ENCODE measurements at regions not wholly inside any gene's neighbourhood (a gene's known extent, or its start where the extent isn't known, plus 50 kb on each side); places are given as distances from the start of the nearest gene placed in this dataset.

DNA sequence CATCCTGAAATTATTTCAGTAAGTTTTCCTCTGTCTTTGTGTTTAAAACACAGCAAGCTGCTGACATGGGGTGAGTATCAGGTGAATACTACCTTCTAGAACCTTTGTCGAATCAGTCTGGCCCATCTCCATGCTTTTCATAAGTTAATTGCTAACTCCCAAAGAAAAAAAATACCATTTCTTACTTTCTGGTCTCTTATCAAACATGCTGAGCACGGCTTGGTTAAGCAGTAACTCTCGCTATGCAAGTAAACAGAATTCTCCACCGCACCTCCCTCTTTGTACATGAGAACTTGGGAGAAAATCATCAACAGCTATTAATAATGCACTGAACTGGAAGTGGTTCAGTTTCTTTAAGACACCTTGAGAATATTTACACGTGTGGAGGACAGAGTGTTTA lies 88.6 kb downstream of the FGF9 start:
- no peaks in the 10 kb centered on the region; a peak in 2 of 5 replicates for H3K9me3 Mint-ChIP-seq
- Histone ChIP-seq H4K8ac (replicated peaks; ENCODE audit: insufficient read length, low read depth, low read length) (no peak overlapping the region), H2AK5ac (ENCODE audit: insufficient read length, low read length) (no peak overlapping the region), H2BK20ac (ENCODE audit: low read depth, low read length, poor library complexity, severe bottlenecking) (no peak overlapping the region), H2BK15ac (ENCODE audit: low read depth, low read length) (no peak overlapping the region), H3K4me2 (ENCODE audit: insufficient read depth, insufficient read length, low read length) (no peak overlapping the region), H3K23me2 (ENCODE audit: insufficient read length, low read depth, low read length, poor library complexity, severe bottlenecking) (no peaks in the 10 kb centered on the region), H3K79me2 (ENCODE audit: insufficient read depth, low read length) (no peaks in the 10 kb centered on the region), H2BK12ac (ENCODE audit: insufficient read length, low read depth, low read length) (no peak overlapping the region), H4K20me1 (ENCODE audit: control insufficient read depth, insufficient read depth, insufficient read length) (no peaks in the 10 kb centered on the region), H3K27me3 (ENCODE audit: insufficient read depth, low read length) (no peaks in the 10 kb centered on the region), H3T11ph (ENCODE audit: low read length) (no peak overlapping the region), H2BK120ac (ENCODE audit: low read depth, low read length, poor library complexity, severe bottlenecking) (no peak overlapping the region), H3K79me1 (ENCODE audit: insufficient read depth, low read depth, low read length, poor library complexity, severe bottlenecking) (no peaks in the 10 kb centered on the region), H3K9ac (ENCODE audit: extremely low read depth, insufficient read length, low read length) (no peak overlapping the region), H3K23ac (ENCODE audit: insufficient read length, low read depth, low read length) (no peak overlapping the region), H3K27ac (ENCODE audit: insufficient read length, low read depth, low read length) (no peak overlapping the region), H3K56ac (ENCODE audit: insufficient read length, low read depth, low read length) (no peak overlapping the region), H4K91ac (ENCODE audit: insufficient read length, low read depth, low read length) (no peak overlapping the region), H2AFZ (ENCODE audit: low read length) (no peak overlapping the region), H4K5ac (ENCODE audit: insufficient read length, low read depth, low read length) (no peak overlapping the region), H3K4ac (ENCODE audit: low read depth, low read length) (no peak overlapping the region), H3K14ac (ENCODE audit: insufficient read depth, low read length) (no peak overlapping the region), H3K9me3 (ENCODE audit: control insufficient read depth, low read depth, low read length) (no peaks in the 10 kb centered on the region), H3K18ac (ENCODE audit: insufficient read length, low read depth, low read length) (no peak overlapping the region), H2BK5ac (ENCODE audit: insufficient read length, low read length) (no peak overlapping the region), H3K4me1 (ENCODE audit: insufficient read depth, low read length) (peaks cover 5% of the 10 kb centered on the region; the same call in 1 of the 2 replicates)
- no peak overlapping the region; a peak in 1 of 7 replicates for H3K27ac Mint-ChIP-seq
- H3K4me1 Mint-ChIP-seq = peaks cover 43 to 65% of the 10 kb centered on the region in 2 experiments
- no peaks in the 10 kb centered on the region for H3K36me3 Mint-ChIP-seq (ENCODE audit: insufficient read depth in 1 of 3, low read depth in 3 of 3)
- no peak overlapping the region; a peak in 1 of 5 replicates for H3K4me3 Mint-ChIP-seq
- no peak for DNase-seq
- WGBS (ENCODE audit: extremely low coverage, insufficient read length, low lambda C conversion rate) = no CpG with 5 or more reads among the region's 5 CpGs
- TF ChIP-seq, protein P1, sequence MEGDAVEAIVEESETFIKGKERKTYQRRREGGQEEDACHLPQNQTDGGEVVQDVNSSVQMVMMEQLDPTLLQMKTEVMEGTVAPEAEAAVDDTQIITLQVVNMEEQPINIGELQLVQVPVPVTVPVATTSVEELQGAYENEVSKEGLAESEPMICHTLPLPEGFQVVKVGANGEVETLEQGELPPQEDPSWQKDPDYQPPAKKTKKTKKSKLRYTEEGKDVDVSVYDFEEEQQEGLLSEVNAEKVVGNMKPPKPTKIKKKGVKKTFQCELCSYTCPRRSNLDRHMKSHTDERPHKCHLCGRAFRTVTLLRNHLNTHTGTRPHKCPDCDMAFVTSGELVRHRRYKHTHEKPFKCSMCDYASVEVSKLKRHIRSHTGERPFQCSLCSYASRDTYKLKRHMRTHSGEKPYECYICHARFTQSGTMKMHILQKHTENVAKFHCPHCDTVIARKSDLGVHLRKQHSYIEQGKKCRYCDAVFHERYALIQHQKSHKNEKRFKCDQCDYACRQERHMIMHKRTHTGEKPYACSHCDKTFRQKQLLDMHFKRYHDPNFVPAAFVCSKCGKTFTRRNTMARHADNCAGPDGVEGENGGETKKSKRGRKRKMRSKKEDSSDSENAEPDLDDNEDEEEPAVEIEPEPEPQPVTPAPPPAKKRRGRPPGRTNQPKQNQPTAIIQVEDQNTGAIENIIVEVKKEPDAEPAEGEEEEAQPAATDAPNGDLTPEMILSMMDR (conservative IDR thresholded peaks at IDR 0.05) = no peak
- no peaks in the 10 kb centered on the region for H3K27me3 Mint-ChIP-seq (ENCODE audit: low read depth)
